ENCODE measurements at regions not wholly inside any gene's neighbourhood (a gene's known extent, or its start where the extent isn't known, plus 50 kb on each side); places are given as distances from the start of the nearest gene placed in this dataset.

- no peaks in the 10 kb centered on the region for H3K36me3 ChIP-seq
- H3K4me3 ChIP-seq = no peak overlapping the region
- no peaks in the 10 kb centered on the region for H3K4me1 ChIP-seq
- no peaks in the 10 kb centered on the region for H3K9me3 ChIP-seq
- H3K27ac ChIP-seq = no peak overlapping the region
- H3K27me3 ChIP-seq = no peaks in the 10 kb centered on the region
- no peak for TF ChIP-seq CTCF (IDR thresholded peaks at IDR 0.05)
- no peak for TF ChIP-seq POLR2A (IDR thresholded peaks at IDR 0.05)
- DNase-seq = no peak
Measured at GRCh38 chr2:125942585-125943424, 713.2 kb upstream of the GYPC start.

- no peak for DNase-seq
- Histone ChIP-seq H3K27me3 (no peaks in the 10 kb centered on the region), H3K9me3 (no peaks in the 10 kb centered on the region), H3K4me1 (no peaks in the 10 kb centered on the region), H3K27ac (no peak overlapping the region), H3K36me3 (no peaks in the 10 kb centered on the region), H3K4me3 (no peak overlapping the region)
- no peak for TF ChIP-seq CTCF (IDR thresholded peaks at IDR 0.05)
- TF ChIP-seq POLR2A (IDR thresholded peaks at IDR 0.05) = no peak
Measured at GRCh38 chr2:125959047-125959446, 696.9 kb upstream of the GYPC start.

GRCh38 chr2:125961739-125962138, 694.2 kb upstream of the GYPC start:
- H3K4me3 ChIP-seq = no peak overlapping the region
- no peak overlapping the region for H3K27ac ChIP-seq
- H3K9me3 ChIP-seq = no peaks in the 10 kb centered on the region
- DNase-seq = no peak
- no peaks in the 10 kb centered on the region for H3K36me3 ChIP-seq
- H3K4me1 ChIP-seq = no peaks in the 10 kb centered on the region
- no peak for TF ChIP-seq CTCF (IDR thresholded peaks at IDR 0.05)
- TF ChIP-seq POLR2A (IDR thresholded peaks at IDR 0.05) = no peak
- no peaks in the 10 kb centered on the region for H3K27me3 ChIP-seq

GRCh38 chr2:125979886-125980285, 676.1 kb upstream of the GYPC start:
- no peak overlapping the region for H3K27ac ChIP-seq
- H3K27me3 ChIP-seq = no peaks in the 10 kb centered on the region
- no peaks in the 10 kb centered on the region for H3K9me3 ChIP-seq
- no peaks in the 10 kb centered on the region for H3K36me3 ChIP-seq
- H3K4me3 ChIP-seq = no peak overlapping the region
- H3K4me1 ChIP-seq = no peaks in the 10 kb centered on the region
- no peak for DNase-seq
- TF ChIP-seq CTCF (IDR thresholded peaks at IDR 0.05) (no peak), POLR2A (IDR thresholded peaks at IDR 0.05) (no peak)

- Histone ChIP-seq H3K27ac (no peak overlapping the region), H3K9me3 (no peaks in the 10 kb centered on the region), H3K27me3 (no peaks in the 10 kb centered on the region), H3K36me3 (no peaks in the 10 kb centered on the region), H3K4me1 (no peaks in the 10 kb centered on the region), H3K4me3 (no peak overlapping the region)
- no peak for DNase-seq
- TF ChIP-seq CTCF (IDR thresholded peaks at IDR 0.05) = no peak
- no peak for TF ChIP-seq POLR2A (IDR thresholded peaks at IDR 0.05)
Measured at GRCh38 chr2:125983364-125983763, 672.6 kb upstream of the GYPC start.
